OCI-LY7 (cell line): ENCODE measurements at regions not wholly inside any gene's neighbourhood (a gene's known extent, or its start where the extent isn't known, plus 50 kb on each side); places are given as distances from the start of the nearest gene placed in this dataset.

Source experiments
- BruUV-seq: library from RNA; stranded (reverse); fragments of 400-500 nt; replicated peaks from 2 replicates; lab custom pipeline; 2021; lab: Mats Ljungman, UMichigan
- CTCF ChIA-PET: fragments of 300-600 bp; sonication (Branson Sonifier 250); formaldehyde crosslinking; loops from one replicate; lab custom pipeline; 2022; ENCODE audit warnings: antibody characterized with exemption; ENCODE audit not compliant: unreplicated experiment; lab: Charles Lee
- POLR2A ChIA-PET: fragments of 300-600 bp; sonication (Branson Sonifier 250); formaldehyde crosslinking; loops from one replicate; lab custom pipeline; 2022; ENCODE audit warnings: antibody characterized with exemption; lab: Charles Lee
- DNase-seq: peaks from one replicate; pipeline ENCODE4 v3.0.0-alpha.2; 2015; ENCODE audit warnings: low spot score
- H2AFZ ChIP-seq: fragments of 200-600 bp; sonication (generic), shearing (Covaris generic); 2 replicates; pipeline ENCODE4 v1.6.1; 2014; ENCODE audit warnings: mild to moderate bottlenecking, antibody characterized with exemption, low read length, moderate library complexity
- H3K27ac ChIP-seq: fragments of 200-600 bp; sonication (generic); 2 replicates; pipeline ENCODE4 v1.5.1; 2014; ENCODE audit warnings: mixed run types, low read depth, mild to moderate bottlenecking, moderate library complexity, low read length, inconsistent platforms; ENCODE audit not compliant: poor library complexity, severe bottlenecking
- H3K36me3 ChIP-seq: fragments of 200-600 bp; sonication (generic); 2 replicates; pipeline ENCODE4 v1.6.1; 2014; ENCODE audit warnings: mild to moderate bottlenecking, antibody characterized with exemption, low read length, moderate library complexity, mixed read lengths; ENCODE audit not compliant: insufficient read depth
- H3K4me1 ChIP-seq: fragments of 200-600 bp; sonication (generic); 2 replicates; pipeline ENCODE4 v1.5.1; 2014; ENCODE audit warnings: mild to moderate bottlenecking, low read length; ENCODE audit not compliant: insufficient read depth, poor library complexity, severe bottlenecking
- H3K4me2 ChIP-seq: fragments of 200-600 bp; sonication (generic); 2 replicates; pipeline ENCODE4 v1.6.1; 2014; ENCODE audit warnings: mild to moderate bottlenecking, low read length
- H3K4me3 ChIP-seq: fragments of 200-600 bp; sonication (generic); 2 replicates; pipeline ENCODE4 v1.5.1; 2014; ENCODE audit warnings: mild to moderate bottlenecking, low read depth, low read length; ENCODE audit not compliant: poor library complexity, severe bottlenecking
- H3K79me2 ChIP-seq: fragments of 200-600 bp; sonication (generic); 2 replicates; pipeline ENCODE4 v1.6.1; 2016; ENCODE audit warnings: low read depth, mild to moderate bottlenecking, low read length, moderate library complexity, mixed read lengths; ENCODE audit not compliant: insufficient read depth
- H3K9me2 ChIP-seq: fragments of 200-600 bp; sonication (generic); 2 replicates; pipeline ENCODE4 v1.6.1; 2016; ENCODE audit warnings: mild to moderate bottlenecking, low read length, mixed read lengths; ENCODE audit not compliant: insufficient read depth
- H3K9me3 ChIP-seq: fragments of 200-600 bp; sonication (generic); 2 replicates; pipeline ENCODE4 v1.6.1; 2014; ENCODE audit warnings: mild to moderate bottlenecking, mixed run types, low read length, mixed read lengths
- H4K20me1 ChIP-seq: fragments of 200-600 bp; sonication (generic); 2 replicates; pipeline ENCODE4 v1.6.1; 2014; ENCODE audit warnings: mild to moderate bottlenecking, antibody characterized with exemption, low read length, moderate library complexity, mixed read lengths; ENCODE audit not compliant: insufficient read depth
- CTCF ChIP-seq: fragments of 200-600 bp; sonication (generic); conservative IDR thresholded peaks from 2 replicates; pipeline ENCODE4 v1.5.1; 2014; ENCODE audit warnings: mild to moderate bottlenecking, antibody characterized with exemption, low read length, moderate library complexity, mixed read lengths
- EZH2phosphoT487 ChIP-seq: fragments of 200-600 bp; sonication (generic); IDR thresholded peaks from 2 replicates; pipeline ENCODE4 v1.6.1; 2018; ENCODE audit warnings: low read depth, borderline replicate concordance, mild to moderate bottlenecking, mixed run types, antibody characterized with exemption, low read length, moderate library complexity, mixed read lengths
- intact Hi-C: fragments of 100-400 bp; cut with micrococcal nuclease; formaldehyde crosslinking; loops from one replicate; pipeline ENCODE4 v1.10.0; 2022; ENCODE audit not compliant: unreplicated experiment

GRCh38 chr11:92330114-92330513 lies 105.5 kb downstream of the FAT3 start:
- Histone ChIP-seq H3K9me2 (no peaks in the 10 kb centered on the region), H3K9me3 (no peaks in the 10 kb centered on the region), H3K4me3 (no peak overlapping the region), H3K79me2 (no peaks in the 10 kb centered on the region), H3K4me2 (no peak overlapping the region), H3K4me1 (no peaks in the 10 kb centered on the region), H3K27ac (no peak overlapping the region), H4K20me1 (no peaks in the 10 kb centered on the region), H2AFZ (no peak overlapping the region), H3K36me3 (no peaks in the 10 kb centered on the region)
- intact Hi-C loops = no loop called here
- TF ChIP-seq EZH2phosphoT487 = no peak
- no peak for TF ChIP-seq CTCF
- BruUV-seq = no TSS peak
- POLR2A ChIA-PET = interaction anchor here (0.8 kb wide), 1 partner anchor 33 kb away, joined by 3 read pairs; no protein-coding TSS in a partner anchor
- CTCF ChIA-PET = no interaction called here
- DNase-seq = no peak

GRCh38 chr11:92332986-92333385 lies 108.4 kb downstream of the FAT3 start:
- Histone ChIP-seq H2AFZ (no peak overlapping the region), H3K9me2 (no peaks in the 10 kb centered on the region), H4K20me1 (no peaks in the 10 kb centered on the region), H3K79me2 (no peaks in the 10 kb centered on the region), H3K36me3 (no peaks in the 10 kb centered on the region), H3K4me3 (no peak overlapping the region), H3K4me2 (no peak overlapping the region), H3K4me1 (no peaks in the 10 kb centered on the region), H3K27ac (no peak overlapping the region), H3K9me3 (no peaks in the 10 kb centered on the region)
- intact Hi-C loops = no loop called here
- TF ChIP-seq CTCF (no peak), EZH2phosphoT487 (no peak)
- ChIA-PET POLR2A (interaction anchor here (1.0 kb wide), 1 partner anchor 14 kb away, joined by 5 read pairs; no protein-coding TSS in a partner anchor), CTCF (no interaction called here)
- BruUV-seq = no TSS peak
- no peak for DNase-seq

GRCh38 chr11:92340839-92341238 lies 116.2 kb downstream of the FAT3 start:
- H3K9me3 ChIP-seq = no peaks in the 10 kb centered on the region
- H3K36me3 ChIP-seq = no peaks in the 10 kb centered on the region
- DNase-seq = peak; percentile 3
- intact Hi-C loops = no loop called here
- H3K9me2 ChIP-seq = no peaks in the 10 kb centered on the region
- no peaks in the 10 kb centered on the region for H3K79me2 ChIP-seq
- no TSS peak for BruUV-seq
- H3K4me2 ChIP-seq = no peak overlapping the region
- H3K4me3 ChIP-seq = no peak overlapping the region
- no peaks in the 10 kb centered on the region for H3K4me1 ChIP-seq
- no peak overlapping the region for H2AFZ ChIP-seq
- no peaks in the 10 kb centered on the region for H4K20me1 ChIP-seq
- TF ChIP-seq EZH2phosphoT487 (no peak), CTCF (peak; percentile 72)
- ChIA-PET CTCF (interaction anchor here (1.0 kb wide), 1 partner anchor 31 kb away, joined by 3 read pairs; no protein-coding TSS in a partner anchor), POLR2A (no interaction called here)
- no peak overlapping the region for H3K27ac ChIP-seq
